GM21619 (cell line): ENCODE measurements at regions not wholly inside any gene's neighbourhood (a gene's known extent, or its start where the extent isn't known, plus 50 kb on each side); places are given as distances from the start of the nearest gene placed in this dataset.

ENCODE experiments used
- ATAC-seq: cut with Tn5 transposase; IDR thresholded peaks from one replicate; pipeline ENCODE4 v1.9.1; 2021; ENCODE audit not compliant: unreplicated experiment

DNA sequence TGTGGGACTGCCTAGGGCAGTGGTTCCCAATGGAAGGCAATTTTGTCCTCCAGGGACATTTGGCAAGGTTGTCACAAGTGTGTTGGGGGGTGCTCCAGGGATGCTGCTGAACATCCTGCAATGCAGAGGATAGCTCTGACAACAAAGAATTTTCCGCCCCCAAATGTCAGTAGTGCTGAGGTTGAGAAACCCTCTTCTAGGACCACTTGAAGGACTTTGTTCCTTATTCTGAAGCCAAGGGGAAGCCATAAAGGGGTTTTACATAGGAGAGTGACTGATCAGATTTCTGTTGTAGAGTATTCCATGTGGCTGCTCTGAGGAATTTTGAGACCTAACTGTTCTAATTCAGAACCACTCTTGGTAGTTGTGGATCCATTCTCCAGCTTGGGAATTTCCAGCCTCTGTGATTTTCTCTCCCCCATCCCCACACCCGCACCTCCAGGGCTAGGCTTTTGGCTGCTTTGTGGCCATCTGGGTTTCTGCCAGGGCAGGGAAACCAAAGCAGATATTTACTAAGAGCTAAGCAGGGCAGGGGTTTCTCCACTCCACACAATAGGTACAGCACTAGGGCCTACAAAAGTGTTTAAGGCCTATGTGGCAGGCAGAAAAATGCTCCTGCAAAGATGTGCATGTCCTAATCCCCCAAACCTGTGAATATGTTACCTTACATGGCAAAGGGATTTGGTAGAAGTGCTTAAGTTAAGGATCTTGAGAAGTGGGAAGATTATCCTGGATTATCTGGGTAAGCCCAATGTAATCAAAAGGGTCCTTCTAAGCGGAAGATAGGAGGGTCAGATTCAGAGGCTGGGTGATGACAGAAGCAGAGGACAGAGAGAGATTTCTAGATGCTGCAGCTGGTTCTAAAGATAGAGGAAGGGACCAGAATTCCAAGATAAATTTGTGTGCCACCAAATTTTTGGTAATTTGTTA lies 135.4 kb downstream of the TMEM17 start:
- no peak for ATAC-seq

DNA sequence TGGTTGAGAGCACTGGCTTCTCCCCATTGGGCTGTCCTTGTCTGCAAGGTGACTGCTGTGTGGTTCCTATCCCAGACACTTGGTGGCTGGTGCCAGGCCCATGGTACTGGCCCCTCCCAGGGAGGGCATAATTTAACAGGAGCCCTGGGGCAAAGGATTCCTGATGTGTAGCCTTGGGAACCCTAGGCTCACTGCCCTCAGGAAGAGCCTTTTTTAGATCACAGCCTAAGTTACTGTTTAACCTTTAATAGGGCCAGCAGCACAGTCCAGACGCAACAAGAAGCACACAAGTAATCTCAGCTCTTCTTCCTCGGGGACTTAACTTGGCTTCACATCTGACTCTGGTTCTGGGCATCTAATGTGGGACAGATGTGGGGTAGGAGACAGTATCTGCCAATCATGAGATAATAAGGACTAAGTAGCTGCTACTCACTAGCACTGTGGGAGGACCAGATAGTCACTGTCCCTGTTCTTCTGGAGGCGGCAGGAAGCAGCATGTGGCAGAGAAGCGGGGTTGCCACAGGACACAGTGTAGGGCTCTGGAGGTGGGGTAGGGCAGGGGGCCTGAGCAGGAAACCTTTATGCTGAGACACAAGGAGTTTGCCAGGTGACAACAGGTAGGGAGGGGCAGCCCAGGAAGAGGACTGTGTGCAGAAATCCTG lies 136.3 kb downstream of the TMEM17 start:
- no peak for ATAC-seq

DNA sequence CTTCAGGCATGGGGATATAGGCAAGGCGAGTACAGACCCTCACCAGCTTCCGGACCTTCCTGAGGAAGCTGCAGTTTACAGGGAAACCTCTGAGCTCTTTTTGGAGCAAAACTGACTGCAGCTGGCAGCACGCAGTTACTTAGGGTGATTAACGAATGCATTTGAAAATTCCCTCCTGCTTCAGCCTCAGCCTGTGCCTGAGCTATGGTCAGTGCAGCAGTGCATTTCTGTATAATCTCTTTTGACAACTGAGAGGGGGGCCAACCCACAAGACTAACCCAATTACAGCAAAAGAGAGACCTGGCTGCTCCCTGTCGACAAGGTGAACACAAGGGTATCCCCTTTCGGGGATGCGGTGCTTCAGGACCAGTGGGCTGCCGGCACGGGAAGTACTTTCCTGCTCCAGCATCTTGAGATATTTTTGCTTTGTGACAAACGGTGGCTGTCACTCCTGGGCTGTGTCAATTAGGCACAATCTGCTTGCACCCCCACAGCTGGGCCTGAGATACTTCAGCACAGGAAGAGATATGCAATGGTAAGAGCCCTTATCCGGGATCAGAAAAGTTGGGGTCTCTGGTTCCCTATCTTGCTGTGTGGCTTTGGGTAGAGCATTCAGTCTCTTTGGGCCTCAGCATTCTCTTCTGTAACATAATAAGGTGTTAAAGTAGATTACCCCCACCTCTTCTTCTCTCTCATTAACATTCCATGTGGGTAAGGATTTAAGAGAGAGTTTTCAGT lies 141.0 kb downstream of the TMEM17 start:
- ATAC-seq: no peak

DNA sequence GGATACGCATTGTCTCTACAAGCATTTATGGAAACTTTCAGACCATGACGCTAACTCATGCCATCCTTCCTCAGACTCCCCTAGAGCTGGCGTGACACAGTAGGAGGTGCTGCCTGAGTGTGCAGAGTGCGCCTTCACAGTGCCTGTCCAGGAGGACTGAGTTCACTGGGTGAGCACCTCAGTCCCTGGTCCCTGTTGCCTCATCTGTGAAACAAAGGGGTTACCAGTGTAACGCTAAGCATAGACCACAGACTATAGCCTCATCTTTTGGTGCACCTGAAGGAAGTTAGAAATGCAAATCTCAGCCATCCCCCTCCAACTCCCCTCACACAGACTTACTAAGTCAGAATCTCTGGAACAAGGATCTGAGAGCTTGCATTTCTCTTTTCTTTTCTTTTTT lies 142.8 kb downstream of the TMEM17 start:
- peak; percentile 80 for ATAC-seq

DNA sequence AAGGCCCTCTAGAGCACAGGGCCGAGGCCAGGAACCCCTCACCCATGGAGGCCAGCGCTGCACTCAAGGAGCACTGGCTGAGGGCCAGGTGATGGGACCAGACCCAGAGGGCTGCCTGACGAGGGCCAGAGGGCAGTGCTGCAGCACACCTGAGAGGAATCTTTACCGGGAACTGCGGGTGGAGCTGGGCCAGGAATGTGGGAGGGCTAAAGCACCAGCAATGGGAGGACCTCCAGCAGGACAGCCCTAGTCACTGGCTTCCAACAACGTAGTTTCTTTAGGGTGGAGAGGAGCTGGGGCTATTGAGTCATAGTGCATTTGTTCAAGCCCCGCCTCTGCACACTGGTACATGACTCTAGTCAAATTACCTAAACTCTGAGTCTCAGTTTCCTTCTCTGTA lies 143.4 kb downstream of the TMEM17 start:
- ATAC-seq: no peak

DNA sequence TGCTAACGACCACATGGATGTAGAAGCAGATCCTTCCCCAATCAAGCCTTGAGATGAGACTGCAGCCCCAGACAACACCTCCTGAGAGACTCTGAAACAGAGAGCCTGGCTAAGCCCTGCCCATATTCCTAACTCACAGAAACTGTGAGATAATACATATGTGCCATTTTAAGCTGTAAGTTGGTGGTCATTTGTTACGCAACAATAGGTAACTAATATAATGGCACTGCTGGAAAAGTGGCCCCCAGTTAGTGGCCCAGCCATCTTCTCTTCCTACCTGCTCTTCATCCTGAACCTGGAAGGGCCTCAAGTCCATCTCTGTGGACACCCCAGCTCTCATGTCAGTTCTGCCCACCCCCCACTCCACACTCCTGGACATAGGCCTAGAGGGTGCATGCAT lies 144.0 kb downstream of the TMEM17 start:
- ATAC-seq: no peak

DNA sequence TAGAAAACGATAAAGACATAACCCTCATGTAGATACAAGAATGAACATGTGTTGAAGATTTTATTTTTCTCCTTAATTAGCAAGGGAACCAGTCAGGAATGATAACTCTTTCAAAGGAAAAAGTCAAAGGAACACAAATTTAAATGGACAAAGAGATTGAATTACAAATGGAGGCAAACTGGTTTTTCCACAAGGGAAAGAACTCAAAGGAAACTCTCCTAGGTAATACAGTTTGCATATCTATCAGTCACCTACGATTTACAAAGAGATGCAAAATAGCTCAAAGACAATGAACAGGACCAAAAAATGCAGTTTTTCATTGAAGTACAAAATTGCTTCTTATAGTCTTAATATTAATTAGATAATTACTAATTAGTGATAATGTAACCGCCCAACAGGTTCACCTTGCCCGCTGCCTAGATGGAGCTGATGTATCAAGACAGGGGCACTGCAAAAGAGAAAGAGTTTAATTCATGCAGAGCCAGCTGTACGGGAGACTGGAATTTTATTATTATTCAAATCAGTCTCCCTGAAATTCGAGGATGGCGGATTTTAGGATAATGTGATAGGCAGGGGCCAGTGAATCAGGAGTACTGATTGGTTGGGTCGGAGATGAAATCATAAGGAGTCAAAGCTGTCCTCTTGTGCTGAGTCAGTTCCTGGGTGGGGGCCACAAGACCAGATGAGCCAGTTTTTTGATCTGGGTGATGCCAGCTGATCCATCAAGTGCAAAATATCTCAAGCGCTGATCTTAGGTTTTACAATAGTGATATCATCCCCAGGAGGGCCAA lies 151.0 kb downstream of the TMEM17 start:
- no peak for ATAC-seq

DNA sequence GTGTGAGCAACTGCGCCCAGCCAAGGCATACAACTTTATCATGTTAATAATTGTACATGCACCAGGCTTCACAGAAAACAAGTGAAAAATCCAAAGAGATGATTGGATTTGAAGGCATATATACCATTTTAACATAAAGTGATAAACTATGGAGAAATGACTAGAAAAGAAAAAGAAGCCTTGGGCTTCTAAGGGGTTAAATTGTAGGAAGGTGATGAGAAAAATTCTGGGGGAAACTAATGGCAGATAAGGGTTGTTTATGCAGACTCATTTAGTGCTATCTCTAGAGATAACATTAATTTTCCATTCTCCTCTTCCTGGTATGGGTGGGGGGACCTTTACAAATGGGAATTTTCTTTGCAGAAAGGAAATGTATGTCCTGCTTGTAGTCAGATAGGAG lies 154.0 kb downstream of the TMEM17 start:
- no peak for ATAC-seq

DNA sequence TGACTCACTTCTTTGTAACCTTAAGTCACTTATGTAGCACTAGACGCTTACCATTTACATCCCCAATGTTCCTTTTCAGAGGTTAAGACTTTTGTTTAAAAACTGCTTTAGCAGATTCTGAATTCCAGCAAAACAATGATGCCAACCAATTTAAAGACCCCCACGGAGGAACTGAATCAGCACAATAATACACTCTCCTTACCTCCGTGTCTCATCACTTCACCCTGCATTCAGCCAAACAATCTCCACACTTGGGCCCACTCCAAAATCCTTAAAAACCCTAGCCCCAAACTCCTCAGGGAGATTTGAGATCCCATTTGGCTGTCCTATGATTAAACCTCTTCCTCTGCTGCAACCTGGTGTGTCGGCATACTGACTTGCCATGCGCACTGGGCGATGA lies 153.9 kb downstream of the B3GNT2 start:
- no peak for ATAC-seq

DNA sequence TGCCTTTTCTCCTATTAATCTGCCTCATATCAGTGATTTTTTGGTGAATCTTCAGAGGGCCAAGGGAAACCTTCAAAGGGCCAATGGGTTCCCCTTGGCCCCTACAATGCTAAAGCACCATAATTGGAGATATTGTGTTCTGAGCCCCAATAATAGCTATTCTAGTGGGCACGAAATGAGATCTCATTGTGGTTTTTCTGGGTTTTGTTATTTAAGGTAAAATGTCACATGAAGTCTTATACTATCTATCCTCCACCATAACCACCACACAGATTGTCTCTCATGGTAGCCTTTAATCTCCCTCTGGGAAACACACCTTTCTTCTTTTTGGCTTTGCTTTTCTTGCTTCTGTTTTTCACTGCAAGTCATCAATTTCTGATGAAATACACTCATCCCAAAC lies 152.8 kb downstream of the B3GNT2 start:
- no peak for ATAC-seq

DNA sequence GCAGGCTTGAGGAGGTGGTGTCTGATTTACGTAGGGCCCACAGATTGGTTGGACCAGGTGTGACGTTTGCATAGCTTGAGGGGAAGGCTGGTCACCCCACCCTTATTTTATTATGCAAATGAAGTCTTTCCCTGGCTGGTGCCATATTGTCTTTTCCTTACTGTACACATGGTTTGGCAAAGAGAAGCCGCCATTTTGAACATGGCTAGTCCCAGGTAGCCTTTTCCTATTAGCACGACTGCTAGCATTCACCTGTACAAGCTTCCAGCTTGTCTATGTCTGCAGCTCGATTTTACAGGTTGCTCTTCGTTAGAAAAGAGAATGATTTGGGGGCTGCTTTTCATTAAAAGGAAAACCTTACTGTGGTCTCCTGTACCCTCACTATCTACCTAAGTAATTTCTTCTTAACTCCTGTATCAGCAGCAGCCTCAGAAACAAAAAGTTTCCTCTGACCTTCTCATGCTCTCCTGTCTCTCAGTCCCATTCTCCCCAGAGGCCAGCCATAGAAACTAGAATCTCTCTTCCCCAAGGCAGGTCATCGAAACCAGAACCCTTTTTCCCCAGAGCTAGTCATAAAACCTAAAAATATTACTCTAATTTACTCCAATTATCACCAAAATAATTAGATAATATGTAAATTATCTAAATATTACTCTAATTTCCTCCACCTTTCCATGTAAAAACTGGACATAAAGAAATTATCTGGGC lies 151.8 kb downstream of the B3GNT2 start:
- ATAC-seq: no peak

DNA sequence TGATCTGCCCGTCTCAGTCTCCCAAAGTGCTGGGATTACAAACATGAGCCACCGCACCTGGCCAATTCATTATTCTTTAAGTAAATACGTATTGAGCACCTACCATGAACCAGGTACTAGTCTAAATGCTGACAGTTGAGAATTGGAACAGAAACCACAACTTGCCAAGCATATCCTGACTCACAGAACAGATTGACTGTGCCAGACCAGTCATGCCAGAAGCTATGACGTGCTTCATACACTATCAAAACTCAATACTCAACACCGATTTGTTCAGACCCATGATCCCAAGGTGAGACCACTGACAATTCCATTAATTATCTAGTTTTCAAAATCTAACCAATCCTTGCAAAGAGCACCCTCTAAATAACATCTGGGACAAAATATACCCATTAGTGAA lies 148.6 kb downstream of the B3GNT2 start:
- peak; percentile 81 for ATAC-seq

DNA sequence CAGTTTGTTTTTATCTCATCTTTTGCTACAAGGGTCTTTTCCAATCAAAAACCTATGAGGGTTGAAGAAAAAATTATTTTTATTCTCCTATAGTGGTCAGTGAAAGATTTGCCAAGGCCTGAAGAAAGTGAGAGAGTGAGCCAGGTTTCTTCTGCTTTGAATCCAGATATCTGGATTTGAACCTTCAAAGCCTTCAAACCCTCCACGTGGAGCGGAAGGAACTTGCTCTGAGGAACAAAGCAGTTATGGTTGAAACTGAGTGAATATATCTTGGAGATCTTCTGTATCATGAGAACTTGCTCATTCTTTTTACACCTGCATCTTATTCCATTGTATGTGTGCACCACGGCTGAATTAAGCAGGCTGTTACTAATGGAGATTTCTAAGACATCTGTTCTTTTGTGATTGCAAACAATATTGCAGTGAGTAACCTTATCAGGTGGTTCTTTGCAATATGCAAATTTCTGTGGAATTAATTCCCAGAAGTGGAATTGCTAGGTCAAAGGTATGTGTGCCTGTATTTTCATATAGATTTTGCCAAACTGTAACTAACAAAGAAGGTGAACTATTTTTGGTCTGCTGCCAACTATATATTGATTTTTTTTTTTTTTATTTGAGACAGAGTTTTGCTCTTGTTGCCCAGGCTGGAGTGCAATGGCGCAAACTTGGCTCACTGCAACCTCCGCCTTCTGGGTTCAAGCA lies 147.9 kb downstream of the B3GNT2 start:
- no peak for ATAC-seq

DNA sequence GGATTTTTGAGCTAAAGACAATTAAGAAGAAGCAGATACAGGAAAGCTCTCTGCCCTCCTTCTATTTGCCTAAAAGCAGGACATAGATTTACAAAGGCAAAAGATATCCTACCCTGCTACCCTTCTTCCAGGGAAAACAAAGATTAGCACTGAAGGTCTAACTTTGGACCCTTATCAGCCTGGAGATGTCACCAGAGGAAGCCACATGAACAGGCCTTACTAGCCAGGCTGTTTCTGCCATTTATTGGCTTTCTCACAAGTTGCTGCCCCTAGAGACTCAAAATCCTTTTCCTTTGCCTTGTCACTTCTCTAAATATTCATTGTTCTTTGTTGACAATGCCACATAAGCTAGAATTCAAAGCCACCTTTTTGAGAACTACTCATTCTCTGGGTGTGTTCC lies 147.3 kb downstream of the B3GNT2 start:
- no peak for ATAC-seq

DNA sequence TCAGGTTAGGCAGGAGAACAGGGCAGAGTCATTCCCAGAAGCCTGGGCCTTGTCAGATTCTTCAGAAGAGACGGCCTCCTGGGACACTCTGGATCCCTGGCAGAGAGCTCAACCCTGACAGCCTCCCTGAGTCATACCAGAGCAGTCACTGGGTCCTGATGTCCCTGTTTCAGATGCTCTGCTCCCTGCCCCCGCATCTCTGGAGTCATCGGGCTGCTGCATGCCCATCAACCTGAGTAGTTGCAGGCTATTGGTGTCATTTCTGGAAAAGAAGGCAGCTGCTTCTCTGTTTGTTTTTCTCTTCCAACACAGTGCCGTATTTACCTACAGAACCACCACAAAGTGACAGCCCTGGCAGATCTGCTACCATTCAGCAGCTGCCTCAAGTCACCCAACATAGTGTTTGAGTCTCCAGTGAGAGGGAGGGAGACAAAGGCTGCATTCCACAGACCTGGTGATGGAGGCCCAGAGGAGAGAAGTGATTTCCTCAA lies 145.1 kb downstream of the B3GNT2 start:
- peak; percentile 40 for ATAC-seq

DNA sequence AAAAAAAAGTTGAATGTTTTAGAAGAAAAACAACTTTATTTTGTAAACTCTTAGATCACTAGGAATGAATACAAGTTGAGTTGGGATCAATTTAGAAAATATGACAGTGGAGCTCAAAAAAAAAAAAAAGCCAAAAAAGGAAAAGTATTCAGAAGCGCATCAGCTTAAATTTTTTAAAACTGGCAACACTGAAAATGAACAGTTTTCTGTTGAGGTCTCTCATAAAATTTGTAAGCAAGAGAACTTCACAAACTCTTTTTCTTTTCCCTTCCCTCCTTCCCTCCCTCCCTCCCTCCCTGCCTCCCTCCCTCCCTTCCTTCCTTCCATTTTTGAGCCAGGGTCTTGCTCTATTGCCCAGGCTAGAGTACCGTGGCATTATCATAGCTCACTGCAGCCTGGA lies 143.9 kb downstream of the B3GNT2 start:
- no peak for ATAC-seq

DNA sequence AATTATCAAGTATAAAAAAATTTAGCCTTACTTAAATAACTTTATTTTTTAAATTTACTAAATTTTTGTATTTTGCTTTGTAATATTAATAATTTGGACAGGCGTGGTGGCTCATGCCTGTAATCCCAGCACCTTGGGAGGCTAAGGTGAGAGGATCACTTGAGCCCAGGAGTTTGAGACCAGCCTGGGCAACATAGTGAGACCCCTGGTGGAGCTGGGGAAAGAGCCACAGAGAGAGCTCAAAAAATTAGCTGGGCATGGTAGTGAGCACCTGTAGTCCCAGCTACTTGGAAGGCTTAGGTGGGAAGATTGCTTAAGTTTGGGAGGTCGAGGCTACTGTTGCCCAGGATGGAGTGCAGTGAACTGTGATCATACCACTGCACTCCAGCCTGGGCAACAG lies 143.5 kb downstream of the B3GNT2 start:
- ATAC-seq: no peak

DNA sequence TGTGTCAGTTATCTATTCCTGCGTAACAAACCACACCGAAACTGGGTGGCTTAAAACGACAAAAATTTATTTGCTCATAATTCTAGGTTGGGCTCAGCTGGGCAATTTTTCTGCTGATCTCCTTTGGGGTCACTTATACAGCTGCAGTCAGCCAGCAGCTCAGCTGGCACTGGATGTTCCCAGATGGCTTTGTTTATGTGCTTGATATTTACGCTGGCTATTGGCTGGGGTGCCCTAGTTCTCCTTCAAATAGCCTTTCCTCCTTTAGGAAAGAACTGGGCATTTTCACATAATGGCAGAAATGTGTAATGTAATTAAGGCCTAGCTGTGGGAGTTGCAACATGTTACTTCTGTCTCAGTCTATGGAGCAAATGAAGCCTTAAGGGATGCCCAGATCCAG lies 142.2 kb downstream of the B3GNT2 start:
- ATAC-seq: no peak

DNA sequence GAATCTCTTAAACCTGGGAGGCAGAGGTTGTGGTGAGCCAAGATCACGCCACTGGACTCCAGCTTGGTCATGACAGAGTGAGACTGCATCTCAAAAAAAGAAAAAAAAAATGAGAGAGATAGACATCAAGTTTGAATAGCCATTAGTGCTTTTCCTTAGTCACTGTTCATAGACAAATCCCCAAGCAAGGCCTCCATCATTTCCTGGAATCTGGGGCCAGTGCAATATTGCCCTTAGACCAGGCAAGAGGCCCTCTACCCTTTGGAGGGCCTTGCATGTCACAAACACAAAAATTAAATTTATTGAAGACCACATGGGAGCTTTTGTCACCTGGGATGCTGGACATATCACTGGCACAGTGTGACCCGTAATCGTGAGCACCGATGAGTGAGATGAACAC lies 141.5 kb downstream of the B3GNT2 start:
- ATAC-seq: no peak

DNA sequence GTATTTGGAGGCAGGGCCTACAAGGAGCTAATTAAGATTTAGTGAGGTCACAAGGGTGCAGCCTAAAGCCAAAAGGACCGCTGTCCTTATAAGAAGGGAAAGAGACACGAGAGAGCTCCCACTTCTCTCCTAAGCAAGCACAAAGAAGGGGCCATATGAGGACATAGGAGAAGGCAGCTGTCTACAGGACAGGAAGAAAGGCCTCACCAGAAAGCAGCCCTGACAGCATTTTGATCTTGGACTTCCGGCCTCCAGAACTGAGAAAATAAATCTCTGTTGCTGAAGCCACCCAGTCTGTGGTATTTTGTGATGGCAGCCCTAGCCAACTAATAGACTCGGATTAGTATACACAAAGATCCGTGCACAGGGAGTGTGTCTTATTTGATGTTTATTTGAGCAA lies 139.7 kb downstream of the B3GNT2 start:
- no peak for ATAC-seq
